ENCODE measurements at regions not wholly inside any gene's neighbourhood (a gene's known extent, or its start where the extent isn't known, plus 50 kb on each side); places are given as distances from the start of the nearest gene placed in this dataset.

DNA sequence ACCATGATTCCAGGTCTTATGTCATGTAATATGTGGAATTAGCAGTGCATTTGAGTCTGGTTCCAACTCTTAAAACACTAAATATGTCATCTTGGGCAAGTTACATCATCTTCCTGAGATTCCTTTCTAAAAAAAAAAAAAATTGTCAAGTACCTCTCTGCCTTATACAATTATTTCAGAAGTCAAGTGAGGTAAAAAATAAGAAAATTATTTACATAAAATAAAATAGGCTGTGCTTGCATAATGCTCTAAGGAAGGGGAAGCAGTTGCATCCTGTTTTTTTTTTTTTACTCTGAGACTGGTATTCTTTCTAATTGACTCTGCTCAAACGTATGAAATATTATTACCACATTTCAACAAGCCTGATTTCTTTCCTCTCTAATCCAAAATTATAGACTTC, 55.1 kb upstream of the SEMA3A start:
- Histone ChIP-seq H4K20me1 (ENCODE audit: insufficient read depth) (no peaks in the 10 kb centered on the region), H3K36me3 (ENCODE audit: control insufficient read depth in 1 of 2, insufficient read depth in 2 of 2, low read length in 2 of 2) (no peaks in the 10 kb centered on the region), H2AFZ (ENCODE audit: low read depth, low read length, poor library complexity, severe bottlenecking) (no peak overlapping the region), H3K9ac (ENCODE audit: low read length) (no peak overlapping the region), H3K9me2 (ENCODE audit: insufficient read depth) (no peaks in the 10 kb centered on the region), H3K4me2 (ENCODE audit: low read length) (no peak overlapping the region), H3K79me2 (ENCODE audit: insufficient read depth, low read length) (no peaks in the 10 kb centered on the region), H3K4me3 (replicated peaks in 1 of 2; ENCODE audit: low read depth in 1 of 2, low read length in 2 of 2) (no peak overlapping the region), H3K27ac (ENCODE audit: low read depth, low read length) (no peak overlapping the region), H3K27me3 (ENCODE audit: insufficient read depth, low read length) (no peaks in the 10 kb centered on the region), H3K4me1 (ENCODE audit: control insufficient read depth in 1 of 2, insufficient read depth in 2 of 2, low read length in 2 of 2) (peaks cover 0 to 4% of the 10 kb centered on the region in 2 experiments; a peak in 2 of 4 replicates), H3K9me3 (ENCODE audit: control insufficient read depth in 1 of 2, insufficient read depth in 1 of 2, low read depth in 1 of 2, low read length in 2 of 2) (no peaks in the 10 kb centered on the region; a peak in 1 of 4 replicates)
- CTCF ChIA-PET, result no interaction called here
- ATAC-seq (no peak), DNase-seq (ENCODE audit: low read depth, low spot score) (no peak)
- POLR2A ChIA-PET, result no interaction called here
- no TSS peak for BruUV-seq (replicated peaks)
- TF ChIP-seq YY1 (IDR thresholded peaks at IDR 0.05; ENCODE audit: extremely low read depth, insufficient replicate concordance, low read depth, low read length) (no peak), FOSL1 (IDR thresholded peaks at IDR 0.05; ENCODE audit: low read depth) (no peak), ELF1 (IDR thresholded peaks at IDR 0.05; ENCODE audit: borderline replicate concordance, low read depth) (no peak), CEBPB (IDR thresholded peaks at IDR 0.05; ENCODE audit: low read depth) (no peak), RAD21 (IDR thresholded peaks at IDR 0.05; ENCODE audit: low read depth) (no peak), CTCF (IDR thresholded peaks at IDR 0.05 in 2 of 3, conservative IDR thresholded peaks at IDR 0.05 in 1 of 3; ENCODE audit: borderline replicate concordance in 1 of 3, insufficient read depth in 1 of 3, low read depth in 2 of 3, low read length in 2 of 3) (no peak), ZNF274 (IDR thresholded peaks at IDR 0.05; ENCODE audit: low read depth, low read length) (no peak), SP1 (IDR thresholded peaks at IDR 0.05; ENCODE audit: low read depth) (no peak), TCF7L2 (IDR thresholded peaks at IDR 0.05; ENCODE audit: borderline replicate concordance, extremely low read depth, insufficient read depth, insufficient read length) (no peak), EGR1 (IDR thresholded peaks at IDR 0.05; ENCODE audit: low read depth) (no peak), POLR2AphosphoS5 (IDR thresholded peaks at IDR 0.05; ENCODE audit: low read depth, low read length) (no peak)
- TF ChIP-seq, protein P1, sequence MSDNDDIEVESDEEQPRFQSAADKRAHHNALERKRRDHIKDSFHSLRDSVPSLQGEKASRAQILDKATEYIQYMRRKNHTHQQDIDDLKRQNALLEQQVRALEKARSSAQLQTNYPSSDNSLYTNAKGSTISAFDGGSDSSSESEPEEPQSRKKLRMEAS (IDR thresholded peaks at IDR 0.05), result no peak
- TF ChIP-seq, protein P2, sequence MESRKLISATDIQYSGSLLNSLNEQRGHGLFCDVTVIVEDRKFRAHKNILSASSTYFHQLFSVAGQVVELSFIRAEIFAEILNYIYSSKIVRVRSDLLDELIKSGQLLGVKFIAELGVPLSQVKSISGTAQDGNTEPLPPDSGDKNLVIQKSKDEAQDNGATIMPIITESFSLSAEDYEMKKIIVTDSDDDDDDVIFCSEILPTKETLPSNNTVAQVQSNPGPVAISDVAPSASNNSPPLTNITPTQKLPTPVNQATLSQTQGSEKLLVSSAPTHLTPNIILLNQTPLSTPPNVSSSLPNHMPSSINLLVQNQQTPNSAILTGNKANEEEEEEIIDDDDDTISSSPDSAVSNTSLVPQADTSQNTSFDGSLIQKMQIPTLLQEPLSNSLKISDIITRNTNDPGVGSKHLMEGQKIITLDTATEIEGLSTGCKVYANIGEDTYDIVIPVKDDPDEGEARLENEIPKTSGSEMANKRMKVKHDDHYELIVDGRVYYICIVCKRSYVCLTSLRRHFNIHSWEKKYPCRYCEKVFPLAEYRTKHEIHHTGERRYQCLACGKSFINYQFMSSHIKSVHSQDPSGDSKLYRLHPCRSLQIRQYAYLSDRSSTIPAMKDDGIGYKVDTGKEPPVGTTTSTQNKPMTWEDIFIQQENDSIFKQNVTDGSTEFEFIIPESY (IDR thresholded peaks at IDR 0.05; ENCODE audit: extremely low read depth, insufficient replicate concordance, low read length), result no peak
- intact Hi-C loops (cut with micrococcal nuclease), result no loop called here
- RAD21 ChIA-PET (ENCODE audit: low non-redundant PET in 1 of 2, low total read pairs in 2 of 2, uncharacterized antibody in 2 of 2, unreplicated experiment in 2 of 2), result no interaction called here

Data from HCT116 (cell line).